ENCODE measurements at regions not wholly inside any gene's neighbourhood (a gene's known extent, or its start where the extent isn't known, plus 50 kb on each side); places are given as distances from the start of the nearest gene placed in this dataset.

- no peak for TF ChIP-seq CTCF (IDR thresholded peaks at IDR 0.05; ENCODE audit: extremely low read depth in 1 of 2, insufficient read depth in 1 of 2, low read depth in 1 of 2, low read length in 2 of 2)
- TF ChIP-seq EZH2 (IDR thresholded peaks at IDR 0.05; ENCODE audit: borderline replicate concordance, low read depth, low read length, severe bottlenecking), result no peak
- no peak for TF ChIP-seq GATA2 (IDR thresholded peaks at IDR 0.05; ENCODE audit: insufficient read depth, insufficient read length, low read depth, low read length)
These were observed 271.4 kb downstream of the MBNL1 start for GRCh38 chr3:152540120-152540519.

Data from endothelial cell of umbilical vein (primary cell).